ENCODE measurements at regions not wholly inside any gene's neighbourhood (a gene's known extent, or its start where the extent isn't known, plus 50 kb on each side); places are given as distances from the start of the nearest gene placed in this dataset.
A peak's percentile ranks its signal among the peaks of the same experiment; 100 is the strongest.
"Not testable (repeated sequence)": the region's sequence is repeated elsewhere in the genome, so short reads cannot be mapped to it uniquely, and the experiment has no call there.

GRCh38 chr12:124471828-124472227 lies 95.6 kb downstream of the NCOR2 start:
- in situ Hi-C loops (cut with HindIII; ENCODE audit: low sequenced_read_pairs) = no loop called here
- TF ChIP-seq CTCF (IDR thresholded peaks at IDR 0.05; ENCODE audit: low read depth, low read length, missing control alignments) = no peak
- no peak overlapping the region for H3K4me3 ChIP-seq (ENCODE audit: low read depth, low read length)
- no peak for DNase-seq (ENCODE audit: low read depth)

- TF ChIP-seq CTCF (IDR thresholded peaks at IDR 0.05; ENCODE audit: low read depth, low read length, missing control alignments) = no peak
- DNase-seq (ENCODE audit: low read depth) = no peak
- in situ Hi-C loops (cut with HindIII; ENCODE audit: low sequenced_read_pairs) = no loop called here
- no peak overlapping the region for H3K4me3 ChIP-seq (ENCODE audit: low read depth, low read length)
These were observed 96.6 kb downstream of the NCOR2 start for GRCh38 chr12:124470806-124471205.

- in situ Hi-C loops (cut with HindIII; ENCODE audit: low sequenced_read_pairs) = no loop called here
- TF ChIP-seq CTCF (IDR thresholded peaks at IDR 0.05; ENCODE audit: low read depth, low read length, missing control alignments) = no peak
- no peak for DNase-seq (ENCODE audit: low read depth)
- H3K4me3 ChIP-seq (ENCODE audit: low read depth, low read length) = no peak overlapping the region
These were observed 97.3 kb downstream of the NCOR2 start for GRCh38 chr12:124470139-124470538.

GRCh38 chr12:124469193-124469888 lies 98.1 kb downstream of the NCOR2 start:
- no peak overlapping the region for H3K4me3 ChIP-seq (ENCODE audit: low read depth, low read length)
- in situ Hi-C loops (cut with HindIII; ENCODE audit: low sequenced_read_pairs) = no loop called here
- no peak for DNase-seq (ENCODE audit: low read depth)
- TF ChIP-seq CTCF (IDR thresholded peaks at IDR 0.05; ENCODE audit: low read depth, low read length, missing control alignments) = peak; percentile 74

- H3K4me3 ChIP-seq (ENCODE audit: low read depth, low read length); in situ Hi-C loops (cut with HindIII; ENCODE audit: low sequenced_read_pairs): not testable (repeated sequence)
These were observed 99.9 kb downstream of the NCOR2 start for GRCh38 chr12:124467549-124467948.

GRCh38 chr12:124466216-124467128 lies 100.9 kb downstream of the NCOR2 start:
- in situ Hi-C loops (cut with HindIII; ENCODE audit: low sequenced_read_pairs) = no loop called here
- no peak for TF ChIP-seq CTCF (IDR thresholded peaks at IDR 0.05; ENCODE audit: low read depth, low read length, missing control alignments)
- DNase-seq (ENCODE audit: low read depth) = no peak
- H3K4me3 ChIP-seq (ENCODE audit: low read depth, low read length) = no peak overlapping the region

More at GRCh38 chr12:124467549-124467948, 99.9 kb downstream of the NCOR2 start:
- not testable (repeated sequence) for DNase-seq (ENCODE audit: low read depth)

GRCh38 chr12:124465473-124465872 lies 101.9 kb downstream of the NCOR2 start:
- no peak for TF ChIP-seq CTCF (IDR thresholded peaks at IDR 0.05; ENCODE audit: low read depth, low read length, missing control alignments)
- in situ Hi-C loops (cut with HindIII; ENCODE audit: low sequenced_read_pairs) = no loop called here
- no peak for DNase-seq (ENCODE audit: low read depth)
- no peak overlapping the region for H3K4me3 ChIP-seq (ENCODE audit: low read depth, low read length)
